ENCODE measurements at regions not wholly inside any gene's neighbourhood (a gene's known extent, or its start where the extent isn't known, plus 50 kb on each side); places are given as distances from the start of the nearest gene placed in this dataset.

DNA sequence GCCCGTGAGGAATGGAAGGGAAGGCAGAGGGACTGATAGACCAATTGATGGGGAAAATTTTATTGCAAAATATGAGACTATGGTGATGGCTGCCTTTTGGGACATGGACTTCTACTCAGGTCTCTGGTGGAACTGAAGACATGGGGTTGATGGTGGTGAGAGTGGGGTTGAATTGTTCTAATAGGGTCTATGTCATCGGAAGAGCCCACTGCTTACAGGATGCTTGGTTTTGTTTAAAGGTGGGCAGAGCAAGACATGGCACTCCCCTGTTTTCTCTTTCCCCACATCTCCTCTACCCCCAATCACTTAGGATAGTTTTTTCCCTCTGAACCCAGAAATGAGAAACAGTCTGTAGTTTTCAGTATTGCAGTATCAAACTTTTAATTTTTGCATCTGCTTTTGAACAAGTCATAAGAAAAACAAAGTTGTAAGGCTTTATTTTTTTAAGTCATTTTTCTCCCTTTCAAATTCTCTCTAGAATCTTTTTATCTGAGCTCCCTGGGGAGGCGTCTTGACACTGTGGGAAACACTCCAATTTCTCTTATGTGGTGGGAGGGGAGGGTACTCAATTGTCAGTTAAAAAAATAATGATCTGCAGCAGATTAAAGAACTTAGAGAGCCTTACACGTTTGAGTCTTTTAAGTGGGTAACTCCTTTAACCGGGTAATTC lies 276.2 kb upstream of the TBC1D5 start:
- Histone ChIP-seq H2AK5ac (ENCODE audit: insufficient read length, low read length) (no peak overlapping the region), H3K23ac (ENCODE audit: insufficient read length, low read depth, low read length) (no peak overlapping the region), H3K27ac (ENCODE audit: insufficient read length, low read depth, low read length) (no peak overlapping the region), H3K9me3 (ENCODE audit: control insufficient read depth, low read depth, low read length) (no peaks in the 10 kb centered on the region), H4K8ac (replicated peaks; ENCODE audit: insufficient read length, low read depth, low read length) (no peak overlapping the region), H3K79me1 (ENCODE audit: insufficient read depth, low read depth, low read length, poor library complexity, severe bottlenecking) (no peaks in the 10 kb centered on the region), H2BK20ac (ENCODE audit: low read depth, low read length, poor library complexity, severe bottlenecking) (no peak overlapping the region), H3K79me2 (ENCODE audit: insufficient read depth, low read length) (no peaks in the 10 kb centered on the region), H4K20me1 (ENCODE audit: control insufficient read depth, insufficient read depth, insufficient read length) (no peaks in the 10 kb centered on the region), H3K4me2 (ENCODE audit: insufficient read depth, insufficient read length, low read length) (no peak overlapping the region), H2BK120ac (ENCODE audit: low read depth, low read length, poor library complexity, severe bottlenecking) (no peak overlapping the region), H3K9ac (ENCODE audit: extremely low read depth, insufficient read length, low read length) (no peak overlapping the region), H2BK5ac (ENCODE audit: insufficient read length, low read length) (no peak overlapping the region), H3K18ac (ENCODE audit: insufficient read length, low read depth, low read length) (no peak overlapping the region), H3K23me2 (ENCODE audit: insufficient read length, low read depth, low read length, poor library complexity, severe bottlenecking) (no peaks in the 10 kb centered on the region), H3K27me3 (ENCODE audit: insufficient read depth, low read length) (no peaks in the 10 kb centered on the region), H4K91ac (ENCODE audit: insufficient read length, low read depth, low read length) (no peak overlapping the region), H4K5ac (ENCODE audit: insufficient read length, low read depth, low read length) (no peak overlapping the region), H2BK15ac (ENCODE audit: low read depth, low read length) (no peak overlapping the region), H3K56ac (ENCODE audit: insufficient read length, low read depth, low read length) (no peak overlapping the region), H3K4ac (ENCODE audit: low read depth, low read length) (no peak overlapping the region), H2BK12ac (ENCODE audit: insufficient read length, low read depth, low read length) (no peak overlapping the region), H3T11ph (ENCODE audit: low read length) (no peak overlapping the region), H3K4me1 (ENCODE audit: insufficient read depth, low read length) (no peaks in the 10 kb centered on the region), H3K14ac (ENCODE audit: insufficient read depth, low read length) (no peak overlapping the region), H2AFZ (ENCODE audit: low read length) (no peak overlapping the region)
- no peak for DNase-seq
- Mint-ChIP-seq H3K9me3 (no peaks in the 10 kb centered on the region; a peak in 1 of 5 replicates), H3K36me3 (ENCODE audit: insufficient read depth in 1 of 3, low read depth in 3 of 3) (peaks cover 0 to 21% (median 7%) of the 10 kb centered on the region in 3 experiments; a peak in 4 of 7 replicates), H3K27ac (no peak overlapping the region; a peak in 1 of 7 replicates), H3K27me3 (ENCODE audit: low read depth) (no peaks in the 10 kb centered on the region), H3K4me3 (no peak overlapping the region), H3K4me1 (peaks cover 2 to 14% of the 10 kb centered on the region in 2 experiments; a peak in 3 of 4 replicates)
- TF ChIP-seq, protein P1, sequence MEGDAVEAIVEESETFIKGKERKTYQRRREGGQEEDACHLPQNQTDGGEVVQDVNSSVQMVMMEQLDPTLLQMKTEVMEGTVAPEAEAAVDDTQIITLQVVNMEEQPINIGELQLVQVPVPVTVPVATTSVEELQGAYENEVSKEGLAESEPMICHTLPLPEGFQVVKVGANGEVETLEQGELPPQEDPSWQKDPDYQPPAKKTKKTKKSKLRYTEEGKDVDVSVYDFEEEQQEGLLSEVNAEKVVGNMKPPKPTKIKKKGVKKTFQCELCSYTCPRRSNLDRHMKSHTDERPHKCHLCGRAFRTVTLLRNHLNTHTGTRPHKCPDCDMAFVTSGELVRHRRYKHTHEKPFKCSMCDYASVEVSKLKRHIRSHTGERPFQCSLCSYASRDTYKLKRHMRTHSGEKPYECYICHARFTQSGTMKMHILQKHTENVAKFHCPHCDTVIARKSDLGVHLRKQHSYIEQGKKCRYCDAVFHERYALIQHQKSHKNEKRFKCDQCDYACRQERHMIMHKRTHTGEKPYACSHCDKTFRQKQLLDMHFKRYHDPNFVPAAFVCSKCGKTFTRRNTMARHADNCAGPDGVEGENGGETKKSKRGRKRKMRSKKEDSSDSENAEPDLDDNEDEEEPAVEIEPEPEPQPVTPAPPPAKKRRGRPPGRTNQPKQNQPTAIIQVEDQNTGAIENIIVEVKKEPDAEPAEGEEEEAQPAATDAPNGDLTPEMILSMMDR (conservative IDR thresholded peaks at IDR 0.05) = no peak
- WGBS (ENCODE audit: extremely low coverage, insufficient read length, low lambda C conversion rate) = no CpG with 5 or more reads among the region's 5 CpGs
